KBM-7 (cell line): ENCODE measurements at regions not wholly inside any gene's neighbourhood (a gene's known extent, or its start where the extent isn't known, plus 50 kb on each side); places are given as distances from the start of the nearest gene placed in this dataset.

ENCODE experiments used
- DNase-seq: peaks from one replicate; pipeline ENCODE4 v3.0.0-alpha.2; 2015
- in situ Hi-C: fragments of 300-500 bp; cut with MboI; formaldehyde crosslinking; loops from 2 replicates; pipeline ENCODE4 v1.14.3; 2020; ENCODE audit warnings: low sequenced_read_pairs, low pct_unique_long_range_greater_than_20kb, mixed read lengths

GRCh38 chr1:114278911-114279310, 125.2 kb upstream of the SYT6 start:
- in situ Hi-C loops: loop anchor here (25.0 kb wide), 1 partner anchor 292 kb away; the partner anchor contains the start of gene OLFML3
- DNase-seq: no peak

- no peak for DNase-seq
- in situ Hi-C loops: loop anchor here (25.0 kb wide), 1 partner anchor 291 kb away; the partner anchor contains the start of gene OLFML3
Measured at GRCh38 chr1:114278430-114278829, 124.8 kb upstream of the SYT6 start.

GRCh38 chr1:114274621-114275317, 121.1 kb upstream of the SYT6 start:
- in situ Hi-C loops: loop anchor here (25.0 kb wide), 1 partner anchor 287 kb away; the partner anchor contains the start of gene OLFML3
- no peak for DNase-seq

GRCh38 chr1:114272593-114272992, 118.9 kb upstream of the SYT6 start:
- DNase-seq: no peak
- in situ Hi-C loops: no loop called here

- in situ Hi-C loops: no loop called here
- DNase-seq: no peak
Measured at GRCh38 chr1:114270718-114271117, 117.0 kb upstream of the SYT6 start.

GRCh38 chr1:114270282-114270681, 116.6 kb upstream of the SYT6 start:
- no peak for DNase-seq
- in situ Hi-C loops: no loop called here

GRCh38 chr1:114269539-114269938, 115.9 kb upstream of the SYT6 start:
- DNase-seq: no peak
- in situ Hi-C loops: no loop called here

GRCh38 chr1:114263343-114263742, 109.7 kb upstream of the SYT6 start:
- in situ Hi-C loops: no loop called here
- no peak for DNase-seq

GRCh38 chr1:114262337-114262736, 108.7 kb upstream of the SYT6 start:
- in situ Hi-C loops: no loop called here
- no peak for DNase-seq

GRCh38 chr1:114260805-114261484, 107.3 kb upstream of the SYT6 start:
- in situ Hi-C loops: no loop called here
- no peak for DNase-seq

- DNase-seq: no peak
- in situ Hi-C loops: no loop called here
Measured at GRCh38 chr1:114259511-114260160, 106.0 kb upstream of the SYT6 start.

- DNase-seq: no peak
- in situ Hi-C loops: no loop called here
Measured at GRCh38 chr1:114258633-114259032, 105.0 kb upstream of the SYT6 start.

- DNase-seq: no peak
Measured at GRCh38 chr1:114258074-114258473, 104.4 kb upstream of the SYT6 start.

GRCh38 chr1:114257554-114257953, 103.9 kb upstream of the SYT6 start:
- in situ Hi-C loops: no loop called here
- DNase-seq: no peak

More at GRCh38 chr1:114258074-114258473, 104.4 kb upstream of the SYT6 start:
- in situ Hi-C loops: no loop called here

GRCh38 chr1:114253900-114254299, 100.2 kb upstream of the SYT6 start:
- no peak for DNase-seq
- in situ Hi-C loops: no loop called here

- DNase-seq: no peak
- in situ Hi-C loops: no loop called here
Measured at GRCh38 chr1:114251573-114251939, 97.9 kb upstream of the SYT6 start.

GRCh38 chr1:114250683-114251572, 97.3 kb upstream of the SYT6 start:
- DNase-seq: no peak
- in situ Hi-C loops: no loop called here

GRCh38 chr1:114249691-114250090, 96.0 kb upstream of the SYT6 start:
- in situ Hi-C loops: no loop called here
- DNase-seq: no peak

- DNase-seq: no peak
- in situ Hi-C loops: no loop called here
Measured at GRCh38 chr1:114248162-114248561, 94.5 kb upstream of the SYT6 start.
